ENCODE measurements at regions not wholly inside any gene's neighbourhood (a gene's known extent, or its start where the extent isn't known, plus 50 kb on each side); places are given as distances from the start of the nearest gene placed in this dataset.

GRCh38 chr2:33836628-33837027 lies 237.5 kb upstream of the FAM98A start:
- no peak for TF ChIP-seq CTCF (IDR thresholded peaks at IDR 0.05; ENCODE audit: insufficient read depth, low read length, poor library complexity, severe bottlenecking)
- Histone ChIP-seq H3K4me3 (replicated peaks; ENCODE audit: low read depth, low read length) (no peak overlapping the region), H3K27me3 (replicated peaks; ENCODE audit: control insufficient read depth, insufficient read depth, low read length) (no peaks in the 10 kb centered on the region), H3K36me3 (ENCODE audit: control insufficient read depth, insufficient read depth, low read length) (no peaks in the 10 kb centered on the region)
- no peak for DNase-seq (ENCODE audit: extremely low read depth, insufficient read length)

- Histone ChIP-seq H3K36me3 (ENCODE audit: control insufficient read depth, insufficient read depth, low read length) (no peaks in the 10 kb centered on the region), H3K27me3 (replicated peaks; ENCODE audit: control insufficient read depth, insufficient read depth, low read length) (no peaks in the 10 kb centered on the region), H3K4me3 (replicated peaks; ENCODE audit: low read depth, low read length) (no peak overlapping the region)
- no peak for DNase-seq (ENCODE audit: extremely low read depth, insufficient read length)
- no peak for TF ChIP-seq CTCF (IDR thresholded peaks at IDR 0.05; ENCODE audit: insufficient read depth, low read length, poor library complexity, severe bottlenecking)
Observed at GRCh38 chr2:33835911-33836310, 236.8 kb upstream of the FAM98A start.

- Histone ChIP-seq H3K27me3 (replicated peaks; ENCODE audit: control insufficient read depth, insufficient read depth, low read length) (no peaks in the 10 kb centered on the region), H3K4me3 (replicated peaks; ENCODE audit: low read depth, low read length) (no peak overlapping the region), H3K36me3 (ENCODE audit: control insufficient read depth, insufficient read depth, low read length) (no peaks in the 10 kb centered on the region)
- no peak for TF ChIP-seq CTCF (IDR thresholded peaks at IDR 0.05; ENCODE audit: insufficient read depth, low read length, poor library complexity, severe bottlenecking)
- no peak for DNase-seq (ENCODE audit: extremely low read depth, insufficient read length)
Observed at GRCh38 chr2:33822964-33823363, 223.9 kb upstream of the FAM98A start.

- peak; percentile 21 for DNase-seq (ENCODE audit: extremely low read depth, insufficient read length)
- Histone ChIP-seq H3K27me3 (replicated peaks; ENCODE audit: control insufficient read depth, insufficient read depth, low read length) (no peaks in the 10 kb centered on the region), H3K4me3 (replicated peaks; ENCODE audit: low read depth, low read length) (no peak overlapping the region), H3K36me3 (ENCODE audit: control insufficient read depth, insufficient read depth, low read length) (no peaks in the 10 kb centered on the region)
- no peak for TF ChIP-seq CTCF (IDR thresholded peaks at IDR 0.05; ENCODE audit: insufficient read depth, low read length, poor library complexity, severe bottlenecking)
Observed at GRCh38 chr2:33812707-33813106, 213.6 kb upstream of the FAM98A start.

- H3K4me3 ChIP-seq (replicated peaks; ENCODE audit: low read depth, low read length) = no peak overlapping the region
- DNase-seq (ENCODE audit: extremely low read depth, insufficient read length) = no peak
- no peaks in the 10 kb centered on the region for H3K36me3 ChIP-seq (ENCODE audit: control insufficient read depth, insufficient read depth, low read length)
- no peak for TF ChIP-seq CTCF (IDR thresholded peaks at IDR 0.05; ENCODE audit: insufficient read depth, low read length, poor library complexity, severe bottlenecking)
- no peaks in the 10 kb centered on the region for H3K27me3 ChIP-seq (replicated peaks; ENCODE audit: control insufficient read depth, insufficient read depth, low read length)
Observed at GRCh38 chr2:33810046-33810835, 211.1 kb upstream of the FAM98A start.

Data from GM06990 (cell line).